ENCODE measurements at regions not wholly inside any gene's neighbourhood (a gene's known extent, or its start where the extent isn't known, plus 50 kb on each side); places are given as distances from the start of the nearest gene placed in this dataset.

DNA sequence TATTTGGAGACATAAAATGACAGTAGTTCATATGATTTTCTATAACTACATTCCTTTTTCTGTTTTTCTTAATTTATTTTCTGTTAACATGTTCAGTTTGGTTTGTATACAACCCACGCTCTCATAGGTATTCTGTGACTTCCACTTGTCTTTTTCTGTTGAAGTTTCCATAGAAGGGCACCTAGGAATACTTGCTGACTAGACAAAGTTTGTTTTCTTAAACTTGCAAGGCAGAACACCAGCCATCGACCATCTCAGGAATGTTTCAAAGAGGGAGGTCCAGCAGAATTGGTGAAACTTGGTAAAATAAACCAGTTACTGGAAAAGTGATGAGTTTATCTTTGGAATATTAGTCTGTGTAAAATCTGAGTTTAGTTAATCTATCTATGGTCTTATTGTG lies 403.2 kb upstream of the CADM2 start:
- no peaks in the 10 kb centered on the region for H4K20me1 ChIP-seq (ENCODE audit: insufficient read depth, low read length)
- H3K36me3 ChIP-seq (replicated peaks; ENCODE audit: low read depth, low read length), result no peaks in the 10 kb centered on the region
- H3K27me3 ChIP-seq (ENCODE audit: low read depth, low read length), result no peaks in the 10 kb centered on the region
- H3K4me2 ChIP-seq (ENCODE audit: low read length), result no peak overlapping the region
- H2AFZ ChIP-seq (ENCODE audit: low read depth, low read length), result peak overlapping the region; percentile 42; the same call in 1 of the 2 replicates
- H3K79me2 ChIP-seq (ENCODE audit: low read length), result no peaks in the 10 kb centered on the region
- H3K4me3 ChIP-seq (ENCODE audit: low read length), result no peak overlapping the region
- TF ChIP-seq EZH2phosphoT487 (IDR thresholded peaks at IDR 0.05; ENCODE audit: low read depth) (no peak), CTCF (IDR thresholded peaks at IDR 0.05; ENCODE audit: low read depth, low read length) (no peak)
- H3K9ac ChIP-seq (ENCODE audit: low read length), result no peak overlapping the region
- no peak overlapping the region for H3K27ac ChIP-seq (ENCODE audit: low read length)
- H3K4me1 ChIP-seq (ENCODE audit: low read length), result no peaks in the 10 kb centered on the region
- no peaks in the 10 kb centered on the region for H3K9me3 ChIP-seq (ENCODE audit: insufficient read depth, low read length)

DNA sequence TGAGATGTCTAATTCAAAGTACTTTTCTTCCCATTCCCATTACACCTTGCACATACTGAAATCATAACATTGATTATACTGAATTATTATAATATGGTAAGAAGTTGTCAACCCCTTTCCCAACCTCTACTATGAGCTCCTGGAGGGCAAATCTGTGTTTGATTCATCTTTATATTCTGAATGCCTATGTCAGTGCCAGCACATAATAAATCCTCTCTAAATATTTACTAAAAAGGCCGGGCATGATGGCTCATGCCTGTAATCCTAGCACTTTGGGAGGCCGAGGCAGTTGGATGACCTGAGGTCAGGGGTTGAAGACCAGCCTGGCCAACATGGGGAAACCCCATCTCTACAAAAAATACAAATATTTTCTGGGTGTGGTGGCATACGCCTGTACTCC lies 392.5 kb upstream of the CADM2 start:
- Histone ChIP-seq H3K27ac (ENCODE audit: low read length) (no peak overlapping the region), H4K20me1 (ENCODE audit: insufficient read depth, low read length) (no peaks in the 10 kb centered on the region), H3K27me3 (ENCODE audit: low read depth, low read length) (no peaks in the 10 kb centered on the region), H3K36me3 (replicated peaks; ENCODE audit: low read depth, low read length) (no peaks in the 10 kb centered on the region), H3K4me1 (ENCODE audit: low read length) (no peaks in the 10 kb centered on the region), H3K9ac (ENCODE audit: low read length) (no peak overlapping the region), H3K79me2 (ENCODE audit: low read length) (no peaks in the 10 kb centered on the region), H3K4me3 (ENCODE audit: low read length) (no peak overlapping the region), H3K9me3 (ENCODE audit: insufficient read depth, low read length) (no peaks in the 10 kb centered on the region), H2AFZ (ENCODE audit: low read depth, low read length) (no peak overlapping the region), H3K4me2 (ENCODE audit: low read length) (no peak overlapping the region)
- no peak for TF ChIP-seq CTCF (IDR thresholded peaks at IDR 0.05; ENCODE audit: low read depth, low read length)

DNA sequence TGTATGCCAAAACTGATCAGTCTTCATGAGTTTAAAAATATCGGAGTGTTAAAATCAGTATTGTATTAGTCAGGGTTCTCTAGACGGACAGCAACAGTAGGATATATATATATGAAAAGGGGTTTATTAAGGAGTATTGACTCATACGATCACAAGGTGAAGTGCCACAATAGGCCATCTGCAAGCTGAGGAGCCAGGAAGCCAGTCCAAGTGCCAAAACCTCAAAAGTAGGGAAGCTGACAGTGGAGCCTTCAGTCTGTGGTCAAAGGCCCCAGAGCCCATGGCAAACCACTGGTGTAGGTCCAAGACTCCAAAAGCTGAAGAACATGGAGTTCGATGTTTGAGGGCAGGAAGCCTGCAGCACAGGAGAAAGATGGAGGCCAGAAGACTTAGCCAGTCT lies 391.0 kb upstream of the CADM2 start:
- Histone ChIP-seq H3K9ac (ENCODE audit: low read length) (no peak overlapping the region), H3K9me3 (ENCODE audit: insufficient read depth, low read length) (no peaks in the 10 kb centered on the region), H3K4me2 (ENCODE audit: low read length) (no peak overlapping the region), H3K27me3 (ENCODE audit: low read depth, low read length) (no peaks in the 10 kb centered on the region), H3K27ac (ENCODE audit: low read length) (no peak overlapping the region), H3K4me3 (ENCODE audit: low read length) (no peak overlapping the region), H3K36me3 (replicated peaks; ENCODE audit: low read depth, low read length) (no peaks in the 10 kb centered on the region), H3K79me2 (ENCODE audit: low read length) (no peaks in the 10 kb centered on the region), H2AFZ (ENCODE audit: low read depth, low read length) (no peak overlapping the region), H4K20me1 (ENCODE audit: insufficient read depth, low read length) (no peaks in the 10 kb centered on the region), H3K4me1 (ENCODE audit: low read length) (no peaks in the 10 kb centered on the region)
- TF ChIP-seq CTCF (IDR thresholded peaks at IDR 0.05; ENCODE audit: low read depth, low read length) (no peak), EZH2phosphoT487 (IDR thresholded peaks at IDR 0.05; ENCODE audit: low read depth) (no peak)

- Histone ChIP-seq H3K79me2 (ENCODE audit: low read length) (no peaks in the 10 kb centered on the region), H3K4me2 (ENCODE audit: low read length) (no peak overlapping the region), H3K4me3 (ENCODE audit: low read length) (no peak overlapping the region), H2AFZ (ENCODE audit: low read depth, low read length) (no peak overlapping the region), H3K27ac (ENCODE audit: low read length) (no peak overlapping the region), H3K9ac (ENCODE audit: low read length) (no peak overlapping the region), H4K20me1 (ENCODE audit: insufficient read depth, low read length) (no peaks in the 10 kb centered on the region), H3K36me3 (replicated peaks; ENCODE audit: low read depth, low read length) (peaks cover 3% of the 10 kb centered on the region), H3K4me1 (ENCODE audit: low read length) (no peaks in the 10 kb centered on the region), H3K9me3 (ENCODE audit: insufficient read depth, low read length) (peaks cover 14% of the 10 kb centered on the region), H3K27me3 (ENCODE audit: low read depth, low read length) (no peaks in the 10 kb centered on the region)
- no peak for TF ChIP-seq EZH2phosphoT487 (IDR thresholded peaks at IDR 0.05; ENCODE audit: low read depth)
- TF ChIP-seq CTCF (IDR thresholded peaks at IDR 0.05; ENCODE audit: low read depth, low read length), result no peak
Observed at GRCh38 chr3:84573962-84574361, 384.8 kb upstream of the CADM2 start.
